Smooth muscle cell (in vitro differentiated cells): ENCODE measurements at regions not wholly inside any gene's neighbourhood (a gene's known extent, or its start where the extent isn't known, plus 50 kb on each side); places are given as distances from the start of the nearest gene placed in this dataset.

ENCODE experiments used
- DNase-seq: peaks from one replicate; lab custom pipeline; 2025; ENCODE audit not compliant: unreplicated experiment; lab: John Stamatoyannopoulos, UW
- H2AFZ ChIP-seq: fragments of 200-600 bp; sonication (generic); 2 replicates; pipeline ENCODE4 v1.6.0; 2016; ENCODE audit warnings: antibody characterized with exemption, low read depth, mild to moderate bottlenecking
- H3F3A ChIP-seq: fragments of 200-600 bp; sonication (generic); 2 replicates; pipeline ENCODE4 v1.6.0; 2017; ENCODE audit warnings: antibody characterized with exemption, low read depth
- H3K27ac ChIP-seq: fragments of 200-600 bp; sonication (generic); 2 replicates; pipeline ENCODE4 v1.5.1; 2016; ENCODE audit warnings: low read depth, mild to moderate bottlenecking
- H3K27me3 ChIP-seq: fragments of 200-600 bp; sonication (generic); 2 replicates; pipeline ENCODE4 v1.6.1; 2016; ENCODE audit warnings: low read depth, mild to moderate bottlenecking
- H3K36me3 ChIP-seq: fragments of 200-600 bp; sonication (generic); 2 replicates; pipeline ENCODE4 v1.5.1; 2016; ENCODE audit warnings: low read depth
- H3K4me1 ChIP-seq: fragments of 200-600 bp; sonication (generic); 2 replicates; pipeline ENCODE4 v1.5.1; 2016; ENCODE audit warnings: low read depth
- H3K4me2 ChIP-seq: fragments of 200-600 bp; sonication (generic); 2 replicates; pipeline ENCODE4 v1.6.0; 2016; ENCODE audit warnings: mild to moderate bottlenecking
- H3K4me3 ChIP-seq: fragments of 200-600 bp; sonication (generic); 2 replicates; pipeline ENCODE4 v1.5.1; 2016; ENCODE audit warnings: mild to moderate bottlenecking
- H3K79me2 ChIP-seq: fragments of 200-600 bp; sonication (generic); 2 replicates; pipeline ENCODE4 v1.6.0; 2016; ENCODE audit warnings: low read depth, mild to moderate bottlenecking
- H3K9ac ChIP-seq: fragments of 200-600 bp; sonication (generic); 2 replicates; pipeline ENCODE4 v1.6.0; 2016; ENCODE audit warnings: low read depth
- H3K9me3 ChIP-seq: fragments of 200-600 bp; sonication (generic); replicated peaks from 2 replicates; pipeline ENCODE4 v1.5.1; 2016; ENCODE audit warnings: low read depth
- H4K20me1 ChIP-seq: fragments of 200-600 bp; sonication (generic); 2 replicates; pipeline ENCODE4 v1.6.0; 2016; ENCODE audit warnings: low read depth
- CTCF ChIP-seq: fragments of 200-600 bp; sonication (generic); IDR thresholded peaks from 2 replicates; pipeline ENCODE4 v1.5.1; 2017; ENCODE audit warnings: borderline replicate concordance, mild to moderate bottlenecking, antibody characterized with exemption; ENCODE audit not compliant: insufficient read depth, poor library complexity, severe bottlenecking
- WGBS: methylation state at CpG from one replicate; pipeline ENCODE4 v1.1.7; 2016; ENCODE audit warnings: low lambda C conversion rate; 5-methylcytosine and 5-hydroxymethylcytosine counted together

- Histone ChIP-seq H3K4me3 (no peak overlapping the region), H2AFZ (no peak overlapping the region), H4K20me1 (no peaks in the 10 kb centered on the region), H3K4me2 (no peak overlapping the region), H3K27ac (no peak overlapping the region), H3F3A (no peaks in the 10 kb centered on the region), H3K4me1 (peaks cover 43% of the 10 kb centered on the region), H3K36me3 (no peaks in the 10 kb centered on the region), H3K79me2 (no peaks in the 10 kb centered on the region), H3K27me3 (no peaks in the 10 kb centered on the region), H3K9me3 (no peaks in the 10 kb centered on the region), H3K9ac (no peak overlapping the region)
- TF ChIP-seq CTCF = no peak
- 79% methylated on average over 3 of the region's 3 CpGs for WGBS
- DNase-seq = no peak
Observed at GRCh38 chr4:38283724-38284123, 323.5 kb downstream of the PTTG2 start.

DNA sequence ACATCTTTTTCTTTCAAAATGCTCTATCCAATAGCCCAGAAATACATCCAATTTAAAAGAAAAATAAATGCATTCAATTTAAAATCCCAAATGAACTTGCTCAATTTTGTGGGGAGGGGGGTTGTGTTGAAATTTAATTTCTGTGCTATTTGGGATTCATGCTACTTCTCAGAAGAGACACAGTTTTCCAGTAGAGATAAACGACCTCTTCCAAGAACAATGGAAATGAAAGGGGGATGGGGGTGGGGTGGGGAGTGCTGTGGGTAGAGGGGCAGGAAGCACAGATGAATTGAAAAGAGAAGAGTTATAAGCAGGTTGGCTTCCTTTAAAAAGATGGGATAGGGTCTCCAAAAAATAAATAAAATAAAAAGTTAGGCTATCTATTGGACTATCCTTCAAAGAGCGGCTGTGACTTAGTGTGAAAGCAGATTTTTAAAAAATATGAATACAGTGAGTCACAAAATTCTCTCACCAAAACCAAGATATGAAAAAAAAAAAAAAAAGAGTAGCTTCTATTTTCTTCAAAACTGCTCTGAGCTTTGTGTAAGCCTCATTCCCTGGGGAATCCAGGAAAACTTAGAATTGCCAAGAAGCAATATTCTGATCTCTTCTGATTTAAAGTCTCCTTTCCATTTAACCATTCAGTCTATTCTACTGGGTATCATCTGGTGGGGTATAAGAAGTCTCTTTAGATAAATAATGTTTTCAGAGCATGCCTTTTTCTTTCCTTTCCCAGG lies 324.3 kb downstream of the PTTG2 start:
- Histone ChIP-seq H3K27me3 (no peaks in the 10 kb centered on the region), H3K9ac (no peak overlapping the region), H2AFZ (no peak overlapping the region), H4K20me1 (no peaks in the 10 kb centered on the region), H3K79me2 (no peaks in the 10 kb centered on the region), H3K27ac (no peak overlapping the region), H3K36me3 (no peaks in the 10 kb centered on the region), H3K9me3 (no peaks in the 10 kb centered on the region), H3K4me2 (no peak overlapping the region), H3K4me3 (no peak overlapping the region), H3F3A (no peaks in the 10 kb centered on the region), H3K4me1 (peaks cover 41% of the 10 kb centered on the region)
- TF ChIP-seq CTCF = no peak
- no peak for DNase-seq
- 79% methylated on average over 2 of the region's 2 CpGs for WGBS

GRCh38 chr4:38287101-38287851 lies 327.1 kb downstream of the PTTG2 start:
- no peaks in the 10 kb centered on the region for H3K9me3 ChIP-seq
- H3K27ac ChIP-seq = no peak overlapping the region
- DNase-seq = no peak
- H3K9ac ChIP-seq = no peak overlapping the region
- peaks cover 18% of the 10 kb centered on the region for H3K4me1 ChIP-seq
- H3K4me3 ChIP-seq = no peak overlapping the region
- no peaks in the 10 kb centered on the region for H3K36me3 ChIP-seq
- H3F3A ChIP-seq = no peaks in the 10 kb centered on the region
- H3K27me3 ChIP-seq = no peaks in the 10 kb centered on the region
- WGBS = 63% methylated on average over 10 of the region's 10 CpGs
- no peak overlapping the region for H3K4me2 ChIP-seq
- H4K20me1 ChIP-seq = no peaks in the 10 kb centered on the region
- H3K79me2 ChIP-seq = no peaks in the 10 kb centered on the region
- no peak for TF ChIP-seq CTCF
- no peak overlapping the region for H2AFZ ChIP-seq
